ENCODE measurements at regions not wholly inside any gene's neighbourhood (a gene's known extent, or its start where the extent isn't known, plus 50 kb on each side); places are given as distances from the start of the nearest gene placed in this dataset.

GRCh38 chr11:11789735-11790369, 51.9 kb upstream of the USP47 start:
- no peak for TF ChIP-seq POLR2AphosphoS5 (IDR thresholded peaks at IDR 0.05; ENCODE audit: borderline replicate concordance, low read depth, low read length)
- no peak for TF ChIP-seq EZH2 (IDR thresholded peaks at IDR 0.05)

Measured in SK-N-MC (cell line).